Liver (tissue), 3 donors: ENCODE measurements at regions not wholly inside any gene's neighbourhood (a gene's known extent, or its start where the extent isn't known, plus 50 kb on each side); places are given as distances from the start of the nearest gene placed in this dataset.

Source experiments
- CTCF ChIP-seq: fragments of 150-350 bp; IDR thresholded peaks from 2 replicates; pipeline ENCODE4 v1.5.1; 2017; ENCODE audit warnings: improper control_type of control experiment, low read depth, low read length; ENCODE audit not compliant: missing input control
- FOXA1 ChIP-seq: IDR thresholded peaks from 2 replicates; pipeline ENCODE4 v1.6.1; 2016; ENCODE audit warnings: antibody characterized with exemption
- GABPA ChIP-seq, 2 donors: IDR thresholded peaks in 1 of 2; conservative IDR thresholded peaks in 1 of 2; 2 replicates each; pipeline ENCODE4 v1.6.1; 2016; ENCODE audit warnings: antibody characterized with exemption in 2 of 2, mild to moderate bottlenecking in 1 of 2, moderate library complexity in 1 of 2
- HNF4G ChIP-seq: IDR thresholded peaks from 2 replicates; pipeline ENCODE4 v1.6.1; 2016; ENCODE audit warnings: antibody characterized with exemption
- MAX ChIP-seq: IDR thresholded peaks from 2 replicates; pipeline ENCODE4 v1.6.1; 2016; ENCODE audit warnings: antibody characterized with exemption
- REST ChIP-seq: IDR thresholded peaks from 2 replicates; pipeline ENCODE4 v1.6.1; 2016; ENCODE audit warnings: antibody characterized with exemption, mild to moderate bottlenecking
- YY1 ChIP-seq: IDR thresholded peaks from 2 replicates; pipeline ENCODE4 v1.6.1; 2016; ENCODE audit warnings: antibody characterized with exemption, mild to moderate bottlenecking
- donor health status: healthy.
- donor health status: healthy.

- no peak for TF ChIP-seq CTCF
- TF ChIP-seq GABPA (IDR thresholded peaks at IDR 0.05 in 1 of 2, conservative IDR thresholded peaks at IDR 0.05 in 1 of 2): no peak
- TF ChIP-seq YY1: no peak
- no peak for TF ChIP-seq FOXA1
- TF ChIP-seq MAX: no peak
- no peak for TF ChIP-seq REST
- TF ChIP-seq HNF4G: no peak
Observed at GRCh38 chr10:88101666-88102065, 238.2 kb downstream of the PTEN start.
